SIG-M5 treated with dmso at 0.1 percent for 504 hours (cell line): ENCODE measurements at regions not wholly inside any gene's neighbourhood (a gene's known extent, or its start where the extent isn't known, plus 50 kb on each side); places are given as distances from the start of the nearest gene placed in this dataset.

Experiments
- DNase-seq: peaks from one replicate; lab custom pipeline; 2025; ENCODE audit not compliant: unreplicated experiment; lab: John Stamatoyannopoulos, UW

- no peak for DNase-seq
Measured at GRCh38 chr11:92383430-92383829, 158.8 kb downstream of the FAT3 start.

GRCh38 chr11:92384358-92384757, 159.7 kb downstream of the FAT3 start:
- DNase-seq, result no peak

- DNase-seq, result no peak
Measured at GRCh38 chr11:92384802-92385201, 160.2 kb downstream of the FAT3 start.

GRCh38 chr11:92386577-92386976, 162.0 kb downstream of the FAT3 start:
- no peak for DNase-seq

GRCh38 chr11:92387859-92388258, 163.2 kb downstream of the FAT3 start:
- DNase-seq, result no peak

GRCh38 chr11:92388380-92388779, 163.8 kb downstream of the FAT3 start:
- no peak for DNase-seq

GRCh38 chr11:92390783-92391182, 166.2 kb downstream of the FAT3 start:
- no peak for DNase-seq

GRCh38 chr11:92391364-92391763, 166.7 kb downstream of the FAT3 start:
- no peak for DNase-seq

GRCh38 chr11:92391808-92392207, 167.2 kb downstream of the FAT3 start:
- DNase-seq, result no peak

GRCh38 chr11:92393218-92393617, 168.6 kb downstream of the FAT3 start:
- DNase-seq, result no peak

GRCh38 chr11:92396133-92396532, 171.5 kb downstream of the FAT3 start:
- DNase-seq, result no peak

GRCh38 chr11:92397221-92397755, 172.7 kb downstream of the FAT3 start:
- no peak for DNase-seq

- no peak for DNase-seq
Measured at GRCh38 chr11:92399705-92400104, 175.1 kb downstream of the FAT3 start.

GRCh38 chr11:92401520-92401919, 176.9 kb downstream of the FAT3 start:
- no peak for DNase-seq

- DNase-seq, result no peak
Measured at GRCh38 chr11:92406472-92406871, 181.9 kb downstream of the FAT3 start.

GRCh38 chr11:92409355-92409754, 184.7 kb downstream of the FAT3 start:
- DNase-seq, result no peak

- DNase-seq, result no peak
Measured at GRCh38 chr11:92409956-92410355, 185.3 kb downstream of the FAT3 start.

- no peak for DNase-seq
Measured at GRCh38 chr11:92410526-92410925, 185.9 kb downstream of the FAT3 start.

GRCh38 chr11:92411431-92411830, 186.8 kb downstream of the FAT3 start:
- no peak for DNase-seq

GRCh38 chr11:92413757-92414513, 189.3 kb downstream of the FAT3 start:
- DNase-seq, result no peak

- no peak for DNase-seq
Measured at GRCh38 chr11:92416971-92417725, 192.5 kb downstream of the FAT3 start.
